KOPT-K1 (cell line): ENCODE measurements at regions not wholly inside any gene's neighbourhood (a gene's known extent, or its start where the extent isn't known, plus 50 kb on each side); places are given as distances from the start of the nearest gene placed in this dataset.
"Not testable (repeated sequence)": the region's sequence is repeated elsewhere in the genome, so short reads cannot be mapped to it uniquely, and the experiment has no call there.

Experiments used
- H3K27ac ChIP-seq: fragments of 200-600 bp; sonication (generic); 2 replicates; pipeline ENCODE4 v1.5.1; 2016; ENCODE audit warnings: antibody characterized with exemption, mild to moderate bottlenecking, low read depth, low read length; ENCODE audit not compliant: poor library complexity, severe bottlenecking
- H3K36me3 ChIP-seq: fragments of 200-600 bp; sonication (generic); 2 replicates; pipeline ENCODE4 v1.5.1; 2017; ENCODE audit warnings: antibody characterized with exemption, mild to moderate bottlenecking, low read length, moderate library complexity; ENCODE audit not compliant: insufficient read depth
- H3K9me3 ChIP-seq: fragments of 200-600 bp; sonication (generic); 2 replicates; pipeline ENCODE4 v1.5.1; 2017; ENCODE audit warnings: antibody characterized with exemption, low read length, mild to moderate bottlenecking; ENCODE audit not compliant: insufficient read depth, poor library complexity, severe bottlenecking

DNA sequence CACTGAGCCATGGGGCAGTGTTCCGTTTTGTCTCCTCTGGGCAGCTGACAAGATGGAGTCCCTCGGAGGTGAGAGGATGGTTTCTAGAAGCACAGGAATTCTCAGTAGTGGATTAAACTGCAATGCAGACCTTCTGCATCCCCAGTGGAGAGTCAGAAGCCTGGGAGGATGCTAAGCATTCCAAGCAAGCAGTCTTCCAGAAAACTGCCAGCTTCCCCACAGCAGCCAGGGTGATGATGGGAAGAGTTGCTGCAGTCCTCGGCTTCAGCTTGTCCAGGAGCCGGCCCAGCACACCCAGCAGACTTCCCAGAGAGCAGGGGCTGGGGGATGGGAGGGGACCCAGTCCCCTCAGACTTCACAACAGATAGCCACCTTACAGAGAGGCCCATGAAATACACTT is 163.6 kb downstream of the LY86 start:
- Histone ChIP-seq H3K36me3 (no peaks in the 10 kb centered on the region), H3K27ac (no peak overlapping the region)

DNA sequence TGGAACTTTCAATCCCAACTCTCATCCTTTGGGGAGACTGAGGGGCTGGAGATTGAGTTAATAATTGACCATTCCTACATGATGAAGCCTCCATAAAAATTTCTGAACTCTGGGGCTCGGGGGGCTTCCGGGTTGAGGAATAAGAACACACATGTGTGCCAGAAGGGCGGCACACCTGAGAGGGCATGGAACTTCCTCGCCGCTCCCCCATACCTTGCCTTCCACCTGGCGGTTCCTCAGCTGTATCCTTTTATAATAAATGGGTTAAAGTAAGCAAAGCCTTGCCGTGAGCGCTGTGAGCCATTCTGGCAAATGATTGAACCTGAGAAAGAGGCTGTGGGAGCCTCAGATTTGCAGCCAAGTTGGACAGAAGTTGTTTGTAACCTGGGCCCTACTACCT is 164.8 kb downstream of the LY86 start:
- no peak overlapping the region for H3K27ac ChIP-seq
- H3K9me3 ChIP-seq: no peaks in the 10 kb centered on the region

More for the DNA sequence above, 163.6 kb downstream of the LY86 start:
- no peaks in the 10 kb centered on the region for H3K9me3 ChIP-seq

DNA sequence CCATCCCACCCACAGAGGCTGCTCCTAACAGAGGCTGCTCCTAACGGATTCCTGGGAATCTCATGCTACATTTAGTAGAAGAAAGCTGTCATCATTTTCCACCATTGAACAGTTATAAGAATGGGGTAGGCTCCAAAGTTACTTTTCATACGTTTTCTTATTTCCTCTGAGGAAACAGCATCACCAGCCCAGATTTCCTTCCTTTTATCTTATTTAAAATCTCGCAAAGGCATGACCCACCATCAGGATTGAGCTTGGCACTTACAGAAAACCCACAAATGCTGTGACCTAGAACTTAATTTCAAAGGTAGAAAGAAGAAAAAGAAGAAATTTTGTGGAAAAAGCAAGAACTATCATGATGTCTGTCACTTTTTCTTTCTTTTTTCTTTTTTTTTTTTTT is 168.0 kb downstream of the LY86 start:
- Histone ChIP-seq H3K36me3 (no peaks in the 10 kb centered on the region), H3K27ac (no peak overlapping the region), H3K9me3 (no peaks in the 10 kb centered on the region)

More for the DNA sequence above, 164.8 kb downstream of the LY86 start:
- H3K36me3 ChIP-seq: no peaks in the 10 kb centered on the region

DNA sequence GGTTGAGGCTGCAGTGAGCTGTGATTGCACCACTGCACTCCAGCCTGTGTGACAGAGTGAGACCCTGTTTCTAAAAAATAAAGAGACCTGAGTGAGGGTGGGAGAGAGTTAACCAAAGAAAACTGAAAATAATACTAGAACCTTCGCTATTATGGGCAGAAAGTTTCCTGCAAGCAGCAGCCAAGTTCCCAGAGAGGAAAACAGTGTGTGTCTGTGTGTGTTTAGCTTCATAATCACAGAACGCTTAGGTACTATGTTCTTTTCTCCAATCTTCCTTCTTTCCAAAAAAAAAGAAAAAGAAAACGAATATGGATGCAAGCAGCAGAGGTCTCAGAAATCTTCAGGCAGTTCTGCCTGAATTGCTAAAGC is 170.0 kb downstream of the LY86 start:
- Histone ChIP-seq H3K27ac (no peak overlapping the region), H3K9me3 (no peaks in the 10 kb centered on the region), H3K36me3 (no peaks in the 10 kb centered on the region)

DNA sequence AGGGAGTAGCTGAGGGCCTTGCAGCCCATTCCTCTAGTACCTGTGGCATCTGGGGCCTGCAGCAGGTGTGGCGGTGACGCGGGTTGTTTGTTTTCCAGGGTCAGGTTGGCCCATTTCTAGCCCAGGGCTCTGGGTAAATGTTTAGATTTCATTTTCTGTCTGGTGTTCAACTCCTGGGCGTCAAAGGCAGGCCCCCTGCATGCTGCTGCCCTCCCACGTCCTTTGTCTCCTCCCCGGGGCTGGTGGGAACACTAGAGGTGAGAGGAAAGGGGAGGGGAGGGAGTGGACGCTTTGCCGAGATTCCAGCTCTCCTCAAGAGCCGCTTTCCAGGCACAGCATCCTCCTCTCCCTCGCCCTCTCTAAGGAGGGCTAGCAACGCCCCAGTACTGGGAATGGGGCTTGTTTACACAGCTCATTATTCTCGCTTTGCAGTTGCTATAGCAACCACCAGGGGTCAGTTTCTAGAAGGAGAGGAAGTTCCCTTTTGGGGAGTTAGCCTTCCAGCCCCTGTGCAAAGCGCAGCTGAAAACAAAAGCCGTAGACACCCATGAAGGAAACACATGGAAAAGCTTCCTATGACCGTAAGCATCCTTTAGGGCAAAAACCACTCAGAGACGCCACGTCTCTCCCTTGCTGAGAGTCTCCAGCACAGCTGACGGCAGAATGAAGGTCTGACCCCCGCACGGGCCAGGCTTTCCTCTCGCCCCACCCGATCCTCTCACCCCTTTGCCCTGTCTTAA is 170.6 kb downstream of the LY86 start:
- Histone ChIP-seq H3K36me3 (no peaks in the 10 kb centered on the region), H3K9me3 (no peaks in the 10 kb centered on the region), H3K27ac (no peak overlapping the region)

DNA sequence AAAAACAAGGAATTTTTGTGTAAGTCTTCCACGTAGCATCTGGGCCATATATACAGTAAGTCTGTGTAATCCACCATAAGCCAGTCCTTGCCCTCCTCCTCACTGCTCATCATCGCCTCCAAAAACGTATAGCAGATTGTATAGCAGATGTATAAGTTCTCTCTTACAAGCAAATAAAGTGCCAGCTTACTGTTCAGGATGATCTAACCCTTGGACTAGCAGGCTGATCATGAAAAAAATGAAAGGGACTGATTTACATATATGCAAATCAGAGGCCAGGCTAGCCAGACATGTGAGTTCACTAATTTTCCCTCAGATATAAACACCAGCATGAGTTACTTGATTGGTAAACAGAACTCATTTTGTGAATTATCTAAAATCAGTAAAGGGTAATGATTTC is 171.5 kb downstream of the LY86 start:
- Histone ChIP-seq H3K27ac (no peak overlapping the region), H3K9me3 (no peaks in the 10 kb centered on the region), H3K36me3 (no peaks in the 10 kb centered on the region)

DNA sequence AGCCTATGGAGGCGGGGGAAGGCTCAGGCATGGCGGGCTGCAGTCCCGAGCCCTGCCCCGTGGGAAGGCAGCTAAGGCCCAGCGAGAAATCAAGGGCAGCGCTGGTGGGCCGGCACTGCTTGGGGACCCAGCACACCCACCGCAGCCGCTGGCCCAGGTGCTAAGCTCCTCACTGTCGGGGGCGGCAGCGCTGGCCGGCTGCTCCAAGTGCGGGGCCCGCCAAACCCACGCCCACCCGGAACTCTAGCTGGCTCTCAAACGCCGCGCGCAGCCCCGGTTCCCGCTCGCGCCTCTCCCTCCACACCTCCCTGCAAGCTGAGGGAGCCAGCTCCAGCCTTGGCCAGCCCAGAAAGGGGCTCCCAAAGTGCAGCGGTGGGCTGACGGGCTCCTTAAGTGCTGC is 174.0 kb downstream of the LY86 start:
- H3K36me3 ChIP-seq, H3K27ac ChIP-seq, H3K9me3 ChIP-seq: not testable (repeated sequence)

DNA sequence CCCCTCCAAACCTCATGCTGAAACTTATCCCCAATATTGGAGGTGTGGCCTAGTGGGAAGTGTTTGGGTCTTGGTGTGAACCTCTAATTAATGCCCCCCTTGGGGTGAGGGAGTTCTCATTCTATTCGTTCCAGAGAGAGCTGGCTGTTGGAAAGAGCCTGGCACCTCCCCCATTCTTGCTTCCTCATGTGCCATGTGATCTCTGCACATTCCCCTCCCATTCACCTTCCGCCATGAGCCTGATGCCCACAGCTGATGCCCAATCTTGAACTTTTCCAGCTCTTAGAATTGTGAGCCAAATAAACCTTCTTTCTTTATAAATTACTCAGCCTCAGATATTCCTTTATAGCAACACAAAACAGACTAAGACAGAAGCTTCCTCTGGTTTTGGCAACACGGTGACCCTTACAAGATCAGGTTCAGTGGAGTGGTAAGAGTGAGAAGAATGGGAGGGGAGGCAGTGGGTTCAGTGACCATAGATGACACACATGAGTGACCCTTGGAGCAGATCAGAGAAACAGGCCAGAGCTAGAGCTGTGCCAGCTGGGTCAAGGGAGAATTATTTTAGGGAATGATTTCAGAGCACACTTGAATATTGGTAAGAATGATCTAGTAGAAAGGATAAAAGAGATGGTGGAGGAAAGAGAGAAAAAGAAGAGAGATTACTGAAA is 176.4 kb downstream of the LY86 start:
- Histone ChIP-seq H3K9me3 (no peaks in the 10 kb centered on the region), H3K36me3 (no peaks in the 10 kb centered on the region), H3K27ac (no peak overlapping the region)

DNA sequence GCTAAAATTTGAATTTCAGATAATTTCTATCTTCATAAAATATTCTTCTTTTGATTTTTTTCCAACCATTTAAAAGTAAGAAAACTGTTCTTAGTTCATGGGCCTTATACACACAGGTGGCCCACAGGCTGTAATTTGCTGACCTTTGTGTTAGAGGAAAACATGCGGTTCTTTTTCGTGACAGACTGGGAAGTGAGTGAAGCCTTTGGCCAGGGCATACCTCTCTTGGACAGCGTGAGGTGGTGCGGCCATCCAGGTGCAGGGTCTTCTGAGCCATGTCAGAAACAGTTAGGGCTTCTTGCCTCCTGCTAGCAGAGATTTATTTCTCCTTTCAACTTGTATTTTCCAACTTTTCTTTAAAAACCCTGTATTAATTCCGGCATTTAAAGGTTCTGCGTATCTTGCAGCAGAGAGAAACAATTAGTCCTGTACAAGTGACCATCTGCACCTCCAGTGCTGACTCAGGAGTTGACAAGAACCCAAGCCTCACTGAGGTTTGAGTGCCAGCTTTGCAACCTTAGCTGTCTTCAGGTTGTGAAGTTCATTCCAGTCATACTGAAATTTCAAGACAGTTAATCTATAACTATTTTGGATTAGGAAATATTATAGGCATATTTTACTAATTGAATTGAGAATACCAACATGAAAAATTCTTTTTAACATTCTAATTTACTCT is 177.8 kb downstream of the LY86 start:
- H3K9me3 ChIP-seq: no peaks in the 10 kb centered on the region
- no peak overlapping the region for H3K27ac ChIP-seq
- H3K36me3 ChIP-seq: no peaks in the 10 kb centered on the region

DNA sequence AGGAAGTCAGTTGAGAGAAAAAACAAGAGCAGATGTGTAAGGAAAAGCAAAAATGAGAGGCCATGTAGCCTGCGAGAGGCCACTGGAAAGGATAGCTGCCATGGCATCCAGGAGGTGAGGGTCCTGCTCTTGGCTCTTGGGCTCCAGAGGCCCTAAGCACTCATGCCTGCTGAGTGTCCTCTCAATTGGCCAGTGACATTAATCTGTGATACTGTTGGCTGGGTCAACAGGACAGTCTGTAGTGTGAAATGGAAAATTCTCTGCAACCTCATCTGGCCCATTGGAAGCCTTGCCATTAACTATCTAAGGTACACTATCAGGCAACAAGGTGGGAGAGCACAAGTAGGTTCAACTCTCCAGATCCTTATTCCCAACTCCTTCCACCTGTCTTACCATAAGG is 180.9 kb downstream of the LY86 start:
- Histone ChIP-seq H3K9me3 (no peaks in the 10 kb centered on the region), H3K36me3 (no peaks in the 10 kb centered on the region), H3K27ac (no peak overlapping the region)

DNA sequence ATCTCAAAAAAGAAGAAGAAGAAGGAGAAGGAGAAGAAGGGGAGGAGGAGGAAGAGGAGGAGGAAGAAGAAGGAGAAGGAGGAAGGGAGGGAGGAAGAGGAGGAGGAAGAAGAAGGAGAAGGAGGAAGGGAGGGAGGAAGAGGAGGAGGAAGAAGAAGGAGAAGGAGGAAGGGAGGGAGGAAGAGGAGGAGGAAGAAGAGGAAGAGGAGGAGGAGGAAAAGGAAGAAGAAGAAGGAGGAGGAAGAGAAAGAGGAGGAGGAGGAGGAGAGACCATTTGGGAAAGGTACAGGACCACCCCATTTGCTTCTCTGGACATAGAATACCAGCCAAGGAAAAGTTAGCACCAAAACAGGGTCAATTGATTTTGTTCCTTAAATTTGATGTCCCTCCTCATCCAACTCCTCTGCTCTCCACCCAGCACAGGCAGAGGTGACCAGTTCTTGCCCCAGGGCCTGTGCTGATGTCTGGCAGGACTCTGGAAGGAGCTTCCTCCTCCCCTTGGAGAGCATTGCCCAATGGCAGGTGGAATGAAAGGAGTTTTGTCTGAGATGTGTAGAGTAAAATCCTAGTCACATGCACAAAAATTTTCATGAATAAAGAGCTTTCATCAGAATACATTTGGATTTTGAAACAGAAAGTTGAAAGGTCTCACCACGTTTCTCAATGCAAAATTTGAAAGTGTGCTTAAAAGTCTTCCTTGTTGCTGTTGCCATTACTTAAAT is 182.9 kb downstream of the LY86 start:
- Histone ChIP-seq H3K36me3 (no peaks in the 10 kb centered on the region), H3K27ac (no peak overlapping the region), H3K9me3 (no peaks in the 10 kb centered on the region)

DNA sequence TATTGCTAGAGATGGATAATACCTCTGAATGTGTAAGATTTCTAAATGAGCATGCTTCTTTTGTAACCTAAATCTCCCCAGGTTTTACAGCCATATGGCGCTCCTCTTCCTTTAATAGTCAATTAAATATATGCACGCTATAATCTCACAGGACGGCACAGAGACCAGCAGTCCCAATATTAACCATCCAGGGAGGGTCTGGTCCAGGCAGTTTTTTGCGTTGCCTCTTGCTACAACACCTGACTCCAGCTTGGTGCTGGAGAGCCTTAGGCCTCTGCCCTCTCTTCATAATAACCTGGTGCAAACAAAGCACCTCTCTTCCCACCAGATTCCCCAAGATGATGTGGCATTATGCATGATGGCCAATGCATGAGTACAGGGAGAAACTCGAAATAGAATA is 183.4 kb downstream of the LY86 start:
- no peaks in the 10 kb centered on the region for H3K9me3 ChIP-seq
- H3K36me3 ChIP-seq: no peaks in the 10 kb centered on the region
- H3K27ac ChIP-seq: no peak overlapping the region

DNA sequence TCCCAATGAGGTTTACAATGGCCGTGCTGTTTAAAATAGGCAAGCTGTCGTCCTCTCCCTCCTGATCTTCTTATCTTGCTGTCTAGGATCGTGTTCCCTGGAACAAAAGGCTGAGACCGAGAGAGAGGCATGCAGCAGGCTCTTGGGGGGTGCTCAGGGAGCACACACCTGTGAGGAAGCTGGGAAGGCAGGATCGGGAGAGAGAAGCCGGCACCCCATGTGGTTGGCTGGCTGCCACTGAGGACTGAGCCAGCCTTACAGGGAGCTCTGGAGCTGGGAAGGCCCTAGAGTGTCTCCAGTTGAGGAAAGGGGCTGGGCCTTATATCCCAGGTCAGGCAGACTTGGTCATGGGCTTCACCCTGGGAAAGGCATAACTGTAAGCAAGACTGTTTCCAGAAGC is 184.2 kb downstream of the LY86 start:
- Histone ChIP-seq H3K9me3 (no peaks in the 10 kb centered on the region), H3K27ac (no peak overlapping the region), H3K36me3 (no peaks in the 10 kb centered on the region)

DNA sequence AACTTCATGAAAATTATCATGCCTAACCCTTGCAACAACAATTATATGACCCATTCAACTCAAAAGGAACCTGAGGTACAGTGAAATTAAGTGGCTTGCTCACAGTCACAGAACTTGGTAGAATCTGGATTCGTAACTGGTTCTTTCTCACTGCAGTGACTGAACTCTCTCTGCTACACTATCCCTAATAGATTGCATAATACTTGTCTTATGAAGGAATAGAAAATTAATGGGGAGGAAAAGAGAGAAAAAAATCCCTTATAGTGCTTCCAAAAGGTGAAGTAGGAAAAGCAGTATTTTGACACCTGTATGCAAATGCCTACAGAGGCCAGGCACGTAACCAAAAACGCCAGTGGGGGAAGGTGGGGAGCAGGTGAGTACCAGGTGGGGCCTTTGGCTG is 186.6 kb downstream of the LY86 start:
- Histone ChIP-seq H3K27ac (no peak overlapping the region), H3K36me3 (no peaks in the 10 kb centered on the region), H3K9me3 (no peaks in the 10 kb centered on the region)

DNA sequence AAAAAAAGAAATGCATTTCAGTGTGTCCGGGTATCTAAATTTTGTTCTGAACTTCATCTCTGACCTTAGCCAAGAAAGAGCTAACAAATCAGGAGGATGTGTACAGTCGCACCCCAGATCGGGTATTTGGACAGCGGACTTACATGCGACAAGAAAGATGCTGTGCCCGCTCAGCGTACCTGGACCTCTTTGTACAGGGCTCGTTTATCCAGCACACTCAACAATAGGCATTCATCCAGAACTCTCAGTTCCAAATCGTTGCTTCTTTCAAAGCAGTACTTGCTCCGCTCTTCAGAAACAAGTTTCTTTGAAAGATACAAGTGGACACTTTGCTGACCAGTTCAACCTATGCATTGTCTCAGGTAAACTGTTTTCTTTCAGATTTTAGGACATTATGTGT is 191.7 kb downstream of the LY86 start:
- H3K36me3 ChIP-seq: no peaks in the 10 kb centered on the region
- no peaks in the 10 kb centered on the region for H3K9me3 ChIP-seq
- H3K27ac ChIP-seq: no peak overlapping the region
